Inflammatory macrophage treated with lipopolysaccharide for 4 hours (primary cell): ENCODE measurements at regions not wholly inside any gene's neighbourhood (a gene's known extent, or its start where the extent isn't known, plus 50 kb on each side); places are given as distances from the start of the nearest gene placed in this dataset.
"Not testable (repeated sequence)": the region's sequence is repeated elsewhere in the genome, so short reads cannot be mapped to it uniquely, and the experiment has no call there.

ENCODE experiments used
- DNase-seq: peaks from one replicate; pipeline ENCODE4 v3.0.0-alpha.2; 2020

GRCh38 chr1:222233444-222234158 is 314.3 kb downstream of the HHIPL2 start:
- DNase-seq, result no peak

GRCh38 chr1:222232842-222233241 is 315.1 kb downstream of the HHIPL2 start:
- DNase-seq, result no peak

GRCh38 chr1:222229672-222230312 is 318.1 kb downstream of the HHIPL2 start:
- DNase-seq, result no peak

- no peak for DNase-seq
Observed at GRCh38 chr1:222225316-222225691, 322.6 kb downstream of the HHIPL2 start.

GRCh38 chr1:222224636-222225315 is 323.1 kb downstream of the HHIPL2 start:
- no peak for DNase-seq

GRCh38 chr1:222224156-222224555 is 323.7 kb downstream of the HHIPL2 start:
- DNase-seq, result no peak

GRCh38 chr1:222223010-222223409 is 324.9 kb downstream of the HHIPL2 start:
- DNase-seq, result no peak

GRCh38 chr1:222216255-222216754 is 331.6 kb downstream of the HHIPL2 start:
- DNase-seq, result no peak

GRCh38 chr1:222210776-222211175 is 337.1 kb downstream of the HHIPL2 start:
- DNase-seq, result no peak

- DNase-seq, result no peak
Observed at GRCh38 chr1:222204475-222204874, 343.4 kb downstream of the HHIPL2 start.

GRCh38 chr1:222202831-222203230 is 345.1 kb downstream of the HHIPL2 start:
- no peak for DNase-seq

GRCh38 chr1:222196736-222197135 is 351.2 kb downstream of the HHIPL2 start:
- no peak for DNase-seq

GRCh38 chr1:222196288-222196687 is 351.6 kb downstream of the HHIPL2 start:
- DNase-seq, result no peak

GRCh38 chr1:222195857-222196256 is 352.0 kb downstream of the HHIPL2 start:
- no peak for DNase-seq

- no peak for DNase-seq
Observed at GRCh38 chr1:222189218-222189617, 358.7 kb downstream of the HHIPL2 start.

- no peak for DNase-seq
Observed at GRCh38 chr1:222187566-222188332, 360.2 kb downstream of the HHIPL2 start.

GRCh38 chr1:222182641-222183040 is 365.3 kb downstream of the HHIPL2 start:
- no peak for DNase-seq

GRCh38 chr1:222181191-222181590 is 366.7 kb downstream of the HHIPL2 start:
- DNase-seq, result no peak

GRCh38 chr1:222177496-222177895 is 370.4 kb downstream of the HHIPL2 start:
- not testable (repeated sequence) for DNase-seq

- peak; percentile 34 for DNase-seq
Observed at GRCh38 chr1:222171005-222171404, 376.9 kb downstream of the HHIPL2 start.

- no peak for DNase-seq
Observed at GRCh38 chr1:222168621-222169020, 379.3 kb downstream of the HHIPL2 start.

GRCh38 chr1:222167896-222168295 is 380.0 kb downstream of the HHIPL2 start:
- DNase-seq, result no peak

- peak; percentile 21 for DNase-seq
Observed at GRCh38 chr1:222167111-222167510, 380.8 kb downstream of the HHIPL2 start.
